Caco-2 (cell line): ENCODE measurements at regions not wholly inside any gene's neighbourhood (a gene's known extent, or its start where the extent isn't known, plus 50 kb on each side); places are given as distances from the start of the nearest gene placed in this dataset.

Experiments used
- BruUV-seq: library from RNA; stranded (reverse); fragments of 400-500 nt; replicated peaks from 2 replicates; lab custom pipeline; 2021; lab: Mats Ljungman, UMichigan
- CTCF ChIA-PET: fragments of 300-600 bp; sonication (Branson Sonifier 250); formaldehyde crosslinking; loops from one replicate; lab custom pipeline; 2022; ENCODE audit warnings: antibody characterized with exemption; lab: Charles Lee
- POLR2A ChIA-PET: fragments of 300-600 bp; sonication (Branson Sonifier 250); formaldehyde crosslinking; loops from one replicate; lab custom pipeline; 2022; ENCODE audit warnings: antibody characterized with exemption; lab: Charles Lee
- DNase-seq, 2 experiments: peaks; one replicate each; pipeline versions ENCODE4 v3.0.0 to v3.0.0-alpha.2; 2020 to 2022
- H3K27me3 ChIP-seq: replicated peaks from 2 replicates; pipeline ENCODE4 v1.6.0; 2011; ENCODE audit warnings: low read length; ENCODE audit not compliant: control insufficient read depth, insufficient read depth
- H3K36me3 ChIP-seq: 2 replicates; pipeline ENCODE4 v1.5.1; 2011; ENCODE audit warnings: low read length; ENCODE audit not compliant: control insufficient read depth, insufficient read depth
- H3K4me1 ChIP-seq: fragments of 250-450 bp; sonication (Bioruptor Pico); 2 replicates; pipeline ENCODE4 v1.5.1; 2020; ENCODE audit warnings: mild to moderate bottlenecking
- H3K4me3 ChIP-seq: 2 replicates; pipeline ENCODE4 v1.5.1; 2011; ENCODE audit warnings: low read depth, mild to moderate bottlenecking, control low read depth, low read length
- H3K9me3 ChIP-seq: fragments of 250-450 bp; sonication (Bioruptor Pico); 2 replicates; pipeline ENCODE4 v1.5.1; 2020; ENCODE audit warnings: mild to moderate bottlenecking, moderate library complexity
- H3K27ac Mint-ChIP-seq: one replicate; pipeline ENCODE4 v1.8.0; 2022; ENCODE audit warnings: mixed read lengths; ENCODE audit not compliant: unreplicated experiment
- H3K27me3 Mint-ChIP-seq: one replicate; pipeline ENCODE4 v1.8.0; 2022; ENCODE audit warnings: mixed read lengths; ENCODE audit not compliant: insufficient read depth, unreplicated experiment
- H3K36me3 Mint-ChIP-seq: one replicate; pipeline ENCODE4 v1.8.0; 2022; ENCODE audit warnings: mild to moderate bottlenecking, mixed read lengths; ENCODE audit not compliant: insufficient read depth, unreplicated experiment
- H3K4me1 Mint-ChIP-seq: one replicate; pipeline ENCODE4 v1.8.0; 2022; ENCODE audit warnings: low read depth, mixed read lengths; ENCODE audit not compliant: unreplicated experiment
- H3K4me3 Mint-ChIP-seq: one replicate; pipeline ENCODE4 v1.8.0; 2022; ENCODE audit warnings: mild to moderate bottlenecking, moderate library complexity, mixed read lengths; ENCODE audit not compliant: unreplicated experiment
- H3K9me3 Mint-ChIP-seq: one replicate; pipeline ENCODE4 v1.8.0; 2022; ENCODE audit warnings: mixed read lengths; ENCODE audit not compliant: unreplicated experiment
- intact Hi-C: fragments of 100-400 bp; cut with micrococcal nuclease; formaldehyde crosslinking; loops from one replicate; pipeline ENCODE4 v1.10.0; 2022; ENCODE audit not compliant: unreplicated experiment
- TF ChIP-seq, protein P1 (sequence below), 2 experiments: fragments of 200-600 bp in 1 of 2; IDR thresholded peaks; 1 replicate in 1 of 2; 2 replicates in 1 of 2; pipeline versions ENCODE4 v1.5.1 to v1.8.0; 2011 to 2022; ENCODE audit warnings: antibody characterized with exemption in 1 of 2, control low read depth in 1 of 2, inconsistent platforms in 1 of 2, low read depth in 1 of 2, low read length in 1 of 2, mild to moderate bottlenecking in 1 of 2, moderate library complexity in 1 of 2; ENCODE audit not compliant: insufficient read depth in 1 of 2, severe bottlenecking in 1 of 2, unreplicated experiment in 1 of 2

DNA sequence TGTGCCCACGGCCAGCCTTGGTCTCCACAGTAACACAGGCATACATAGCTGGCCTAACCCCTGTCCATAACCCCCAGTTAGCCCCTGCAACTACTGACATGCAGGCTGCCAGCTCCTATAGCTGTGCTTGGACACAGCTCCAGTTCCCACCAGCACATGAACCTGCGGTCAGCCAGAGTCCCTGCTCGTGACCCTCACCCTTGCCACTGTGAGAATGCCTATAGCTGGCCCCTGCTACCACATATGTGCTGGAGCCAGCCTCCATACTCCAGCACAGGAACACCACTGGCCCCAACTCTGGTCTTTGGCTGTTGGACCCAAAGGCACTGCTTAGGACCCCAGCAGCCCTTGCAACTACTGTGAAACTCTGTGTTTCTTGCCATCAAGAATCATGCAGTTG is 930.9 kb downstream of the ADGRL3 start:
- Mint-ChIP-seq H3K27ac (no peak overlapping the region), H3K36me3 (no peaks in the 10 kb centered on the region), H3K9me3 (peaks cover 11% of the 10 kb centered on the region), H3K4me1 (no peaks in the 10 kb centered on the region), H3K27me3 (no peaks in the 10 kb centered on the region), H3K4me3 (no peak overlapping the region)
- CTCF ChIA-PET: no interaction called here
- H3K36me3 ChIP-seq: no peaks in the 10 kb centered on the region
- H3K4me3 ChIP-seq: no peak overlapping the region
- BruUV-seq: no TSS peak
- TF ChIP-seq, protein P1, sequence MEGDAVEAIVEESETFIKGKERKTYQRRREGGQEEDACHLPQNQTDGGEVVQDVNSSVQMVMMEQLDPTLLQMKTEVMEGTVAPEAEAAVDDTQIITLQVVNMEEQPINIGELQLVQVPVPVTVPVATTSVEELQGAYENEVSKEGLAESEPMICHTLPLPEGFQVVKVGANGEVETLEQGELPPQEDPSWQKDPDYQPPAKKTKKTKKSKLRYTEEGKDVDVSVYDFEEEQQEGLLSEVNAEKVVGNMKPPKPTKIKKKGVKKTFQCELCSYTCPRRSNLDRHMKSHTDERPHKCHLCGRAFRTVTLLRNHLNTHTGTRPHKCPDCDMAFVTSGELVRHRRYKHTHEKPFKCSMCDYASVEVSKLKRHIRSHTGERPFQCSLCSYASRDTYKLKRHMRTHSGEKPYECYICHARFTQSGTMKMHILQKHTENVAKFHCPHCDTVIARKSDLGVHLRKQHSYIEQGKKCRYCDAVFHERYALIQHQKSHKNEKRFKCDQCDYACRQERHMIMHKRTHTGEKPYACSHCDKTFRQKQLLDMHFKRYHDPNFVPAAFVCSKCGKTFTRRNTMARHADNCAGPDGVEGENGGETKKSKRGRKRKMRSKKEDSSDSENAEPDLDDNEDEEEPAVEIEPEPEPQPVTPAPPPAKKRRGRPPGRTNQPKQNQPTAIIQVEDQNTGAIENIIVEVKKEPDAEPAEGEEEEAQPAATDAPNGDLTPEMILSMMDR (IDR thresholded peaks at IDR 0.05; ENCODE audit: insufficient read depth in 1 of 2, low read depth in 1 of 2, low read length in 1 of 2, severe bottlenecking in 1 of 2, unreplicated experiment in 1 of 2): no peak
- no peaks in the 10 kb centered on the region for H3K27me3 ChIP-seq
- no peaks in the 10 kb centered on the region for H3K9me3 ChIP-seq
- intact Hi-C loops: no loop called here
- POLR2A ChIA-PET: no interaction called here
- no peaks in the 10 kb centered on the region for H3K4me1 ChIP-seq
- DNase-seq: no peak

DNA sequence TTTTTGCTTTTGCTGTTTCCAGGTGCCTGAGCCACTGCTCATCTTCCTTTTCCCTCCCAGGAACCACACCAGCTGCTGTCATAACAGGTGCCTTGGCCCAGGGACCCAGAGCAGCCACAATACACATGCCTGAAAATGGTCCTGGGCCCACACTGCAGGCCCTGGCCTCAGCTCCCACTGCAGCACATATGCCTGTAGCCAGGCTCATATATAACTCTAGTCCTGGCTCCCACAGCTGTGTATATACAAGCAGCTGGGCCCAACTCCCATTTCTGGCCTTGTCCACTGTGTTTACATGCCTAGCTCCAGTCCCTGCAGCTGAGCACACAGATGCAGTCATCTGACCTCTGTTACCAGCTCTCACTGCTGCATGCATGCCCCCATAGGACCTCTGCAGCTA is 930.5 kb downstream of the ADGRL3 start:
- Histone ChIP-seq H3K4me1 (no peaks in the 10 kb centered on the region), H3K9me3 (no peaks in the 10 kb centered on the region), H3K4me3 (no peak overlapping the region), H3K27me3 (no peaks in the 10 kb centered on the region), H3K36me3 (no peaks in the 10 kb centered on the region)
- BruUV-seq: no TSS peak
- Mint-ChIP-seq H3K27me3 (no peaks in the 10 kb centered on the region), H3K4me3 (no peak overlapping the region), H3K36me3 (no peaks in the 10 kb centered on the region), H3K9me3 (peaks cover 11% of the 10 kb centered on the region), H3K27ac (no peak overlapping the region), H3K4me1 (no peaks in the 10 kb centered on the region)
- intact Hi-C loops: no loop called here
- TF ChIP-seq, protein P1 (IDR thresholded peaks at IDR 0.05; ENCODE audit: insufficient read depth in 1 of 2, low read depth in 1 of 2, low read length in 1 of 2, severe bottlenecking in 1 of 2, unreplicated experiment in 1 of 2): no peak
- DNase-seq: no peak
- CTCF ChIA-PET: no interaction called here
- POLR2A ChIA-PET: no interaction called here

DNA sequence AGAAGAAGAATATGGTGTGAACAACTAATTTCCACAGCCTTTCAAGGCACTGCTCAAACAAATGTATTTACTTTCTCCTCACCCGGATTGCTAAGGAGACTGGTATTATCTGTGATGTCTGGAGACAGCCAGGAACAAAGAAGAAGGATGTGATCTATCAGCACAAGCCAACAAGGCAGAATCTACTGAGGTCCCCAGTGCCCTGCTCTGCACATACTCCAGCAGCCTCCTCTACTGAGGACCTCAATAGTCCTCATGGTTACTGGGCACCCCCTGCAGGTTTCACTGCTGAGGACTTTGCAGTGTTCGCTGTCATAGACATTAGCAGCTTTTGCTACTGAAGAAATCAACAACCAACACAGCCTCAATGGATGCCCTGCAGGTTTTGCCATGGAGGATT is 930.1 kb downstream of the ADGRL3 start:
- no peak for DNase-seq
- no peaks in the 10 kb centered on the region for H3K9me3 ChIP-seq
- Mint-ChIP-seq H3K36me3 (no peaks in the 10 kb centered on the region), H3K27me3 (no peaks in the 10 kb centered on the region), H3K9me3 (peaks cover 12% of the 10 kb centered on the region), H3K4me3 (no peak overlapping the region), H3K27ac (no peak overlapping the region), H3K4me1 (no peaks in the 10 kb centered on the region)
- ChIA-PET POLR2A (no interaction called here), CTCF (no interaction called here)
- H3K36me3 ChIP-seq: no peaks in the 10 kb centered on the region
- intact Hi-C loops: no loop called here
- H3K4me1 ChIP-seq: no peaks in the 10 kb centered on the region
- TF ChIP-seq, protein P1 (IDR thresholded peaks at IDR 0.05; ENCODE audit: insufficient read depth in 1 of 2, low read depth in 1 of 2, low read length in 1 of 2, severe bottlenecking in 1 of 2, unreplicated experiment in 1 of 2): no peak
- no peaks in the 10 kb centered on the region for H3K27me3 ChIP-seq
- no peak overlapping the region for H3K4me3 ChIP-seq
- no TSS peak for BruUV-seq
